ENCODE measurements at regions not wholly inside any gene's neighbourhood (a gene's known extent, or its start where the extent isn't known, plus 50 kb on each side); places are given as distances from the start of the nearest gene placed in this dataset.

- POLR2A ChIA-PET (ENCODE audit: unreplicated experiment): interaction anchor here (0.6 kb wide), 1 partner anchor 11 kb away, joined by 3 read pairs; no protein-coding TSS in a partner anchor
Observed at GRCh38 chr10:36021096-36021495, 379.0 kb upstream of the FZD8 start.

More at GRCh38 chr10:36021096-36021495, 379.0 kb upstream of the FZD8 start:
- H3K9me3 ChIP-seq (ENCODE audit: control insufficient read depth, insufficient read depth, low read length): no peaks in the 10 kb centered on the region
- no peak overlapping the region for H3K18ac ChIP-seq (ENCODE audit: low read depth, low read length)
- H2AK5ac ChIP-seq (ENCODE audit: low read depth, low read length): no peak overlapping the region
- H4K8ac ChIP-seq (ENCODE audit: low read depth in 2 of 2, low read length in 2 of 2): no peak overlapping the region
- no peaks in the 10 kb centered on the region; the same call in 1 of the 2 replicates for H3K4me1 ChIP-seq (ENCODE audit: control insufficient read depth, insufficient read depth, low read length)
- H3K27ac ChIP-seq (ENCODE audit: insufficient read depth, low read length): no peak overlapping the region
- H3K4ac ChIP-seq (ENCODE audit: low read depth, low read length): no peak overlapping the region
- no peak overlapping the region for H2BK120ac ChIP-seq (ENCODE audit: low read depth, low read length)
- H4K91ac ChIP-seq (ENCODE audit: insufficient read depth, low read depth, low read length): no peak overlapping the region
- H3K36me3 ChIP-seq (ENCODE audit: control insufficient read depth, insufficient read depth, low read length): no peaks in the 10 kb centered on the region
- no peak overlapping the region for H3K14ac ChIP-seq (replicated peaks; ENCODE audit: low read depth, low read length)
- H3K4me2 ChIP-seq (ENCODE audit: low read depth, low read length): no peak overlapping the region
- no peak overlapping the region for H2BK15ac ChIP-seq (ENCODE audit: low read depth, low read length)
- peaks cover 6% of the 10 kb centered on the region; the same call in 1 of the 2 replicates for H3K9me1 ChIP-seq (ENCODE audit: insufficient read depth, low read length)
- dilution Hi-C loops (cut with HindIII; ENCODE audit: low sequenced_read_pairs, unreplicated experiment): no loop called here
- H3K9ac ChIP-seq (ENCODE audit: low read depth, low read length): no peak overlapping the region
- no peak overlapping the region for H2BK5ac ChIP-seq (ENCODE audit: low read depth, low read length, poor library complexity, severe bottlenecking)
- in situ Hi-C loops (cut with MboI; ENCODE audit: low sequenced_read_pairs): no loop called here
- H4K5ac ChIP-seq (ENCODE audit: low read depth, low read length): no peak overlapping the region
- CTCF ChIA-PET: no interaction called here
- BruUV-seq (replicated peaks): no TSS peak
- 0% methylated on average over 1 of the region's 1 CpG; no CpG with 5 or more reads in 1 of the 2 experiments for WGBS, 2 experiments (ENCODE audit: extremely low coverage in 2 of 2, insufficient read length in 1 of 2)
- H3K4me3 ChIP-seq (ENCODE audit: insufficient read depth, low read depth, low read length): no peak overlapping the region
- no peak overlapping the region for H2AK9ac ChIP-seq (replicated peaks; ENCODE audit: low read depth, low read length, poor library complexity)
- H2AFZ ChIP-seq (replicated peaks; ENCODE audit: low read length, poor library complexity): no peak overlapping the region
- H3K27me3 ChIP-seq (ENCODE audit: control insufficient read depth, insufficient read depth, low read length): no peaks in the 10 kb centered on the region
- H3K79me1 ChIP-seq (ENCODE audit: low read depth in 1 of 2, low read length in 2 of 2): no peaks in the 10 kb centered on the region
- TF ChIP-seq USF2 (IDR thresholded peaks at IDR 0.05; ENCODE audit: low read depth, low read length): no peak
- no peak for TF ChIP-seq CEBPB (IDR thresholded peaks at IDR 0.05; ENCODE audit: low read depth, low read length)
- TF ChIP-seq MXI1 (IDR thresholded peaks at IDR 0.05; ENCODE audit: borderline replicate concordance, low read depth, low read length): no peak
- no peak for TF ChIP-seq MAZ (IDR thresholded peaks at IDR 0.05; ENCODE audit: borderline replicate concordance, low read depth, low read length)
- TF ChIP-seq CHD1 (IDR thresholded peaks at IDR 0.05; ENCODE audit: low read depth, low read length): no peak
- TF ChIP-seq SMC3 (IDR thresholded peaks at IDR 0.05; ENCODE audit: low read depth, low read length): no peak
- TF ChIP-seq NFE2L2 (IDR thresholded peaks at IDR 0.05; ENCODE audit: low read depth, low read length): no peak
- TF ChIP-seq RFX5 (IDR thresholded peaks at IDR 0.05; ENCODE audit: low read depth, low read length): no peak
- no peak for TF ChIP-seq RCOR1 (IDR thresholded peaks at IDR 0.05; ENCODE audit: insufficient replicate concordance, low read length)
- TF ChIP-seq FOS (IDR thresholded peaks at IDR 0.05; ENCODE audit: low read depth, low read length): no peak
- no peak for TF ChIP-seq BHLHE40 (IDR thresholded peaks at IDR 0.05; ENCODE audit: low read depth, low read length)
- TF ChIP-seq, protein P1, sequence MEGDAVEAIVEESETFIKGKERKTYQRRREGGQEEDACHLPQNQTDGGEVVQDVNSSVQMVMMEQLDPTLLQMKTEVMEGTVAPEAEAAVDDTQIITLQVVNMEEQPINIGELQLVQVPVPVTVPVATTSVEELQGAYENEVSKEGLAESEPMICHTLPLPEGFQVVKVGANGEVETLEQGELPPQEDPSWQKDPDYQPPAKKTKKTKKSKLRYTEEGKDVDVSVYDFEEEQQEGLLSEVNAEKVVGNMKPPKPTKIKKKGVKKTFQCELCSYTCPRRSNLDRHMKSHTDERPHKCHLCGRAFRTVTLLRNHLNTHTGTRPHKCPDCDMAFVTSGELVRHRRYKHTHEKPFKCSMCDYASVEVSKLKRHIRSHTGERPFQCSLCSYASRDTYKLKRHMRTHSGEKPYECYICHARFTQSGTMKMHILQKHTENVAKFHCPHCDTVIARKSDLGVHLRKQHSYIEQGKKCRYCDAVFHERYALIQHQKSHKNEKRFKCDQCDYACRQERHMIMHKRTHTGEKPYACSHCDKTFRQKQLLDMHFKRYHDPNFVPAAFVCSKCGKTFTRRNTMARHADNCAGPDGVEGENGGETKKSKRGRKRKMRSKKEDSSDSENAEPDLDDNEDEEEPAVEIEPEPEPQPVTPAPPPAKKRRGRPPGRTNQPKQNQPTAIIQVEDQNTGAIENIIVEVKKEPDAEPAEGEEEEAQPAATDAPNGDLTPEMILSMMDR (conservative IDR thresholded peaks at IDR 0.05; ENCODE audit: low read depth, low read length): no peak
- no peak for TF ChIP-seq ELK1 (IDR thresholded peaks at IDR 0.05; ENCODE audit: borderline replicate concordance, low read depth, low read length)
- no peak for TF ChIP-seq POLR2A (IDR thresholded peaks at IDR 0.05; ENCODE audit: low read depth, low read length)
- no peak for TF ChIP-seq RAD21 (IDR thresholded peaks at IDR 0.05; ENCODE audit: low read length)
- no peak for TF ChIP-seq MAFK (IDR thresholded peaks at IDR 0.05; ENCODE audit: low read depth, low read length)
- peak; percentile 50; the same call in 1 of the 2 replicates for ATAC-seq (ENCODE audit: low read depth)
- no peak overlapping the region for H3K56ac ChIP-seq (ENCODE audit: extremely low read depth, insufficient read depth, low read length)
- no peak overlapping the region for H2BK20ac ChIP-seq (ENCODE audit: low read depth, low read length)
- no peak overlapping the region for H3K23ac ChIP-seq (ENCODE audit: low read depth, low read length)
- intact Hi-C loops (cut with micrococcal nuclease): no loop called here
- H4K20me1 ChIP-seq (ENCODE audit: insufficient read depth, low read length): no peaks in the 10 kb centered on the region
- no peak for DNase-seq

All from IMR-90 (cell line).